ENCODE measurements at regions not wholly inside any gene's neighbourhood (a gene's known extent, or its start where the extent isn't known, plus 50 kb on each side); places are given as distances from the start of the nearest gene placed in this dataset.

GRCh38 chr15:29888646-29889045 is 66.4 kb upstream of the TJP1 start:
- ChIA-PET CTCF (ENCODE audit: partially characterized antibody) (interaction anchor here (0.9 to 5.4 kb wide), 3 partner anchors 14 to 37 kb away, joined by 3 to 28 read pairs (median 10); no protein-coding TSS in a partner anchor), POLR2A (ENCODE audit: partially characterized antibody) (interaction anchor here (0.8 to 1.5 kb wide), 2 partner anchors 36 to 38 kb away, joined by 3 to 4 read pairs; no protein-coding TSS in a partner anchor)
- no peak overlapping the region for H4K8ac ChIP-seq (ENCODE audit: extremely low read depth, insufficient read depth, low read length)
- H3K27ac ChIP-seq (ENCODE audit: low read depth, low read length) = no peak overlapping the region
- H3K56ac ChIP-seq (replicated peaks; ENCODE audit: insufficient read length, low read depth, low read length) = no peak overlapping the region
- H4K91ac ChIP-seq (replicated peaks; ENCODE audit: insufficient read length, low read length) = no peak overlapping the region
- no peak overlapping the region for H3K4ac ChIP-seq (replicated peaks; ENCODE audit: insufficient read length, low read depth, low read length)
- no peak overlapping the region for H3K23ac ChIP-seq (ENCODE audit: insufficient read length)
- WGBS, 2 experiments (ENCODE audit: extremely low coverage in 1 of 2, insufficient coverage in 1 of 2, insufficient read length in 1 of 2, insufficient replicate concordance in 2 of 2, low coverage in 1 of 2, low lambda C conversion rate in 2 of 2, missing lambda C conversion rate in 1 of 2) = 51% methylated on average over 5 of the region's 5 CpGs; no CpG with 5 or more reads in 1 of the 2 experiments
- peak overlapping the region; percentile 87 for H2BK20ac ChIP-seq (ENCODE audit: low read length)
- H3K4me2 ChIP-seq (ENCODE audit: insufficient read depth in 1 of 2, low read depth in 2 of 2, low read length in 2 of 2) = peak overlapping the region; percentile 3 to 38; a peak in 2 of 4 replicates
- H3K4me3 ChIP-seq (ENCODE audit: extremely low read depth in 1 of 4, insufficient read depth in 2 of 4, low read depth in 3 of 4, low read length in 4 of 4) = no peak overlapping the region
- no peak overlapping the region for H3K9ac ChIP-seq (replicated peaks in 1 of 4; ENCODE audit: extremely low read depth in 1 of 4, low read depth in 3 of 4, low read length in 3 of 4)
- peaks cover 6 to 16% (median 9%) of the 10 kb centered on the region in 4 experiments; a peak in 6 of 7 replicates for H3K4me1 ChIP-seq (replicated peaks in 1 of 4; ENCODE audit: control insufficient read depth in 3 of 4, insufficient read depth in 4 of 4, low read length in 3 of 4)
- no peak for DNase-seq (ENCODE audit: low read depth in 1 of 2, low spot score in 2 of 2)
- H3K9me3 ChIP-seq (ENCODE audit: insufficient read depth in 2 of 2, low read depth in 1 of 2, low read length in 1 of 2) = 0 out of 4 replicates have a peak, but pooled peaks cover 0 to 5% of the 10 kb centered on the region in 2 experiments
- no peak overlapping the region for H3K18ac ChIP-seq (ENCODE audit: extremely low read depth, low read length)
- no peaks in the 10 kb centered on the region for H3K36me3 ChIP-seq (ENCODE audit: control insufficient read depth in 2 of 4, insufficient read depth in 4 of 4, low read length in 3 of 4)
- TF ChIP-seq SAP30 (IDR thresholded peaks at IDR 0.05; ENCODE audit: insufficient read depth, insufficient replicate concordance, low read length) (no peak), TBP (IDR thresholded peaks at IDR 0.05; ENCODE audit: low read depth, low read length) (no peak), JUND (IDR thresholded peaks at IDR 0.05; ENCODE audit: low read length) (peak; percentile 37; the same call in 1 of the 2 replicates), TEAD4 (IDR thresholded peaks at IDR 0.05; ENCODE audit: low read depth, low read length) (peak; percentile 71)
- no peak overlapping the region for H2BK120ac ChIP-seq (replicated peaks; ENCODE audit: low read depth, low read length)
- no peak overlapping the region for H2BK15ac ChIP-seq (ENCODE audit: low read length)
- no peaks in the 10 kb centered on the region for H3K79me1 ChIP-seq (ENCODE audit: low read depth, low read length)
- no peak overlapping the region for H2AK5ac ChIP-seq (ENCODE audit: low read depth, low read length)
- no peak overlapping the region for H4K5ac ChIP-seq (ENCODE audit: insufficient read length, low read depth, low read length)
- no peak overlapping the region for H2BK5ac ChIP-seq (ENCODE audit: low read depth, low read length)
- no peaks in the 10 kb centered on the region for H4K20me1 ChIP-seq (replicated peaks in 1 of 2; ENCODE audit: control insufficient read depth in 1 of 2, insufficient read depth in 2 of 2, low read length in 2 of 2)
- H3K79me2 ChIP-seq (ENCODE audit: control insufficient read depth in 1 of 2, insufficient read depth in 2 of 2, low read length in 2 of 2) = no peaks in the 10 kb centered on the region
- no peaks in the 10 kb centered on the region for H3K23me2 ChIP-seq (ENCODE audit: low read depth, low read length)
- peak overlapping the region; percentile 65; the same call in 1 of the 2 replicates for H2BK12ac ChIP-seq (ENCODE audit: low read depth, low read length)
- no peak overlapping the region for H3K14ac ChIP-seq (ENCODE audit: insufficient read length)
- H2AFZ ChIP-seq (ENCODE audit: low read length) = peak overlapping the region; percentile 84
- FAIRE-seq = peak; percentile 71
- no peaks in the 10 kb centered on the region for H3K27me3 ChIP-seq (replicated peaks in 1 of 4; ENCODE audit: control insufficient read depth in 3 of 4, extremely low read depth in 1 of 4, insufficient read depth in 3 of 4, low read length in 3 of 4)
